ENCODE measurements at regions not wholly inside any gene's neighbourhood (a gene's known extent, or its start where the extent isn't known, plus 50 kb on each side); places are given as distances from the start of the nearest gene placed in this dataset.

DNA sequence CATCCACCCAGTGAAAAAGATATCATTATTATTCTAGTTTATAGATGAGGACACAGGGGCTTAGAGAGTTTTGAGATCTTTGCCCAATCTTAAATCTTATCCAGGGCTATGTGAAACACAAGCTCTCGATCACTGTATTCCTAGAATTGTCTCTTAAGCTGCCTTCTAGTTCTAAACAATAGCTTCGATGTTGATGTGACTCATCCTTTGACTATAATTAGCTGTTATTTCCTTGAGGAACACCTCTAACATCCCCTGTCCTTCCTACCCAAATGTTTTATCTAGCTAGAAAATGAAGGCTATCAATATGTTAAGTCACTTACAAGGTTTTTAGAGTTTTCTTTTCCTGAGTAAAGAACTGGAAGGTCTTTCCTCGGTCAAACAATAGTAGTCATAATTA, 83.1 kb upstream of the STAC start:
- 94% methylated on average over 3 of the region's 3 CpGs for WGBS, 2 experiments (ENCODE audit: insufficient coverage in 1 of 2, insufficient read length in 1 of 2)
- H3K4me3 Mint-ChIP-seq, result no peak overlapping the region
- H3K27ac ChIP-seq (ENCODE audit: low read depth, low read length), result no peak overlapping the region
- TF ChIP-seq CTCF (conservative IDR thresholded peaks at IDR 0.05), result no peak
- no peak overlapping the region for H3K27ac Mint-ChIP-seq
- H3K9me3 Mint-ChIP-seq, result no peaks in the 10 kb centered on the region
- H3K36me3 Mint-ChIP-seq (ENCODE audit: low read depth), result no peaks in the 10 kb centered on the region
- H3K9me3 ChIP-seq (ENCODE audit: control insufficient read depth, low read length), result no peaks in the 10 kb centered on the region
- H3K27me3 ChIP-seq (ENCODE audit: control insufficient read depth, insufficient read depth, low read length, poor library complexity, severe bottlenecking), result no peaks in the 10 kb centered on the region
- no peaks in the 10 kb centered on the region for H3K36me3 ChIP-seq (ENCODE audit: control insufficient read depth, insufficient read depth, low read length)
- H3K27me3 Mint-ChIP-seq (ENCODE audit: insufficient read depth), result no peaks in the 10 kb centered on the region
- DNase-seq, result no peak
- H3K4me1 ChIP-seq (ENCODE audit: control insufficient read depth, insufficient read depth, low read length), result no peaks in the 10 kb centered on the region
- H3K4me1 Mint-ChIP-seq, result no peaks in the 10 kb centered on the region
- no peak overlapping the region for H3K4me3 ChIP-seq (ENCODE audit: low read length)
- no peak overlapping the region for H3K9ac ChIP-seq (ENCODE audit: extremely low read depth, low read length, poor library complexity, severe bottlenecking)

- DNase-seq, result no peak
- TF ChIP-seq CTCF (conservative IDR thresholded peaks at IDR 0.05), result no peak
- H3K27ac Mint-ChIP-seq, result no peak overlapping the region
- H3K4me1 Mint-ChIP-seq, result no peaks in the 10 kb centered on the region
- H3K27ac ChIP-seq (ENCODE audit: low read depth, low read length), result no peak overlapping the region
- H3K9ac ChIP-seq (ENCODE audit: extremely low read depth, low read length, poor library complexity, severe bottlenecking), result no peak overlapping the region
- H3K27me3 Mint-ChIP-seq (ENCODE audit: insufficient read depth), result no peaks in the 10 kb centered on the region
- no peaks in the 10 kb centered on the region for H3K27me3 ChIP-seq (ENCODE audit: control insufficient read depth, insufficient read depth, low read length, poor library complexity, severe bottlenecking)
- H3K4me1 ChIP-seq (ENCODE audit: control insufficient read depth, insufficient read depth, low read length), result no peaks in the 10 kb centered on the region
- H3K4me3 Mint-ChIP-seq, result no peak overlapping the region
- no peaks in the 10 kb centered on the region for H3K36me3 ChIP-seq (ENCODE audit: control insufficient read depth, insufficient read depth, low read length)
- H3K4me3 ChIP-seq (ENCODE audit: low read length), result no peak overlapping the region
- no peaks in the 10 kb centered on the region for H3K36me3 Mint-ChIP-seq (ENCODE audit: low read depth)
- WGBS, 2 experiments (ENCODE audit: insufficient coverage in 1 of 2, insufficient read length in 1 of 2), result 96% methylated on average over 1 of the region's 1 CpG; no CpG with 5 or more reads in 1 of the 2 experiments
- no peaks in the 10 kb centered on the region for H3K9me3 ChIP-seq (ENCODE audit: control insufficient read depth, low read length)
- H3K9me3 Mint-ChIP-seq, result no peaks in the 10 kb centered on the region
Measured at GRCh38 chr3:36298188-36298587, 82.1 kb upstream of the STAC start.

DNA sequence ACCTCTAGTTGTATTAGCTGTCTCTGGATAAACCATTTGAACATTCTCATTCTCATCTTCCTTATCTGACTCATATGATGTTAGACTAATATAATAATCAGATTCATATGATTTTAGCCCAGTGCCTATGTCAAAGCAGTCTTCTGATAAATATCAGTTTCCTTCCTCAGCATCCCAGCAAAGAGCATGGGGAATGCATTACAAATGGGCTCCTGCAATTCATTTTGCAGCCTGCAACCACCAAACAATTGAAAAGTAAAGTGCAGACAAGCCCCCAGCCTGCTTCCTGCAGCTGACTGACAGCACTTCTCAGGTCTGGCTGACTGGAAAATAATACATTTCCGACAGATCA, 78.2 kb upstream of the STAC start:
- Histone ChIP-seq H3K9ac (ENCODE audit: extremely low read depth, low read length, poor library complexity, severe bottlenecking) (no peak overlapping the region), H3K36me3 (ENCODE audit: control insufficient read depth, insufficient read depth, low read length) (no peaks in the 10 kb centered on the region), H3K4me1 (ENCODE audit: control insufficient read depth, insufficient read depth, low read length) (no peaks in the 10 kb centered on the region), H3K27me3 (ENCODE audit: control insufficient read depth, insufficient read depth, low read length, poor library complexity, severe bottlenecking) (no peaks in the 10 kb centered on the region), H3K9me3 (ENCODE audit: control insufficient read depth, low read length) (no peaks in the 10 kb centered on the region), H3K4me3 (ENCODE audit: low read length) (no peak overlapping the region), H3K27ac (ENCODE audit: low read depth, low read length) (no peak overlapping the region)
- H3K4me1 Mint-ChIP-seq, result no peaks in the 10 kb centered on the region
- H3K4me3 Mint-ChIP-seq, result no peak overlapping the region
- no peaks in the 10 kb centered on the region for H3K36me3 Mint-ChIP-seq (ENCODE audit: low read depth)
- 77 to 100% methylated on average over 1 of the region's 1 CpG for WGBS, 2 experiments (ENCODE audit: insufficient coverage in 1 of 2, insufficient read length in 1 of 2)
- no peaks in the 10 kb centered on the region for H3K27me3 Mint-ChIP-seq (ENCODE audit: insufficient read depth)
- DNase-seq, result no peak
- H3K27ac Mint-ChIP-seq, result no peak overlapping the region
- H3K9me3 Mint-ChIP-seq, result no peaks in the 10 kb centered on the region
- no peak for TF ChIP-seq CTCF (conservative IDR thresholded peaks at IDR 0.05)
